ENCODE measurements at regions not wholly inside any gene's neighbourhood (a gene's known extent, or its start where the extent isn't known, plus 50 kb on each side); places are given as distances from the start of the nearest gene placed in this dataset.

- no peaks in the 10 kb centered on the region for H3K36me3 ChIP-seq (replicated peaks in 1 of 2; ENCODE audit: control insufficient read depth in 1 of 2, insufficient read depth in 2 of 2, low read length in 2 of 2)
- H3K9me3 ChIP-seq (replicated peaks in 1 of 2; ENCODE audit: control insufficient read depth in 1 of 2, insufficient read depth in 1 of 2, low read length in 2 of 2) = peaks cover 3 to 5% of the 10 kb centered on the region in 2 donors
- H3K4me2 ChIP-seq (replicated peaks; ENCODE audit: extremely low read depth, low read length, poor library complexity, severe bottlenecking) = no peak overlapping the region
- no peaks in the 10 kb centered on the region for H3K79me2 ChIP-seq (ENCODE audit: insufficient read depth, low read length)
- no peaks in the 10 kb centered on the region for H4K20me1 ChIP-seq (ENCODE audit: insufficient read depth, low read length)
- no peaks in the 10 kb centered on the region for H3K27me3 ChIP-seq (ENCODE audit: control insufficient read depth in 2 of 2, insufficient read depth in 2 of 2, low read length in 2 of 2)
- 100% methylated on average over 1 of the region's 3 CpGs for WGBS (ENCODE audit: insufficient coverage)
- intact Hi-C loops (cut with micrococcal nuclease) = no loop called here
- no peak overlapping the region for H3K4me3 ChIP-seq (replicated peaks in 1 of 3; ENCODE audit: low read depth in 2 of 3, low read length in 3 of 3)
- H3K4me1 ChIP-seq (ENCODE audit: control insufficient read depth in 1 of 2, insufficient read depth in 2 of 2, low read length in 2 of 2) = no peaks in the 10 kb centered on the region
- Mint-ChIP-seq H3K36me3 (no peaks in the 10 kb centered on the region), H3K9me3 (peaks cover 2 to 11% (median 8%) of the 10 kb centered on the region in 7 donors), H3K27ac (no peak overlapping the region), H3K4me1 (no peaks in the 10 kb centered on the region), H3K4me3 (no peak overlapping the region), H3K27me3 (ENCODE audit: low read depth in 3 of 3) (no peaks in the 10 kb centered on the region)
- no peak overlapping the region for H3K27ac ChIP-seq (ENCODE audit: low read depth in 1 of 2, low read length in 2 of 2)
- H3K9ac ChIP-seq (ENCODE audit: insufficient read depth, low read length, poor library complexity, severe bottlenecking) = no peak overlapping the region
- no peak for TF ChIP-seq CTCF (IDR thresholded peaks at IDR 0.05)
- no peak overlapping the region for H2AFZ ChIP-seq (ENCODE audit: insufficient read depth, low read depth, low read length, poor library complexity, severe bottlenecking)
- no peak for DNase-seq
Observed at GRCh38 chr12:59861635-59862034, 265.8 kb downstream of the SLC16A7 start.

DNA sequence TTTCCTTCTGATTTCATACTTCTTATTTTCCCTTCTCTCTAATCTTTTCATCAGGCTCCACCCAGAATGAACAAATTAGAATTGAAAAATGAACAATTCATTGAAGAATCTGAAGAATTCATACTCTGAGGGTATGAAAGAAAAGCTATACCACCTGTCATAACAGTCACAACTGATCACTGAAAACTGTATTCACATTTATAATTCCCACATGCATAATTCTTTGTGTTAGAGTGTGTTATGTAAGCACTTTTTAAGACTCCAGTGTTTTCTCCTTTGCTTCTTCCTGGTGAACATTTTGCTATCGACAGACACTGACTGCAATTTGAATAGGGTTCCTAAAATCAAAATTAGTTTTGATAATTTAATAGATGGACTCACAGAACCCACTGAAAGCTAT, 271.2 kb downstream of the SLC16A7 start:
- no peaks in the 10 kb centered on the region for H3K27me3 Mint-ChIP-seq (ENCODE audit: low read depth in 3 of 3)
- intact Hi-C loops (cut with micrococcal nuclease) = no loop called here

More for the DNA sequence above, 271.2 kb downstream of the SLC16A7 start:
- no peak overlapping the region for H3K27ac Mint-ChIP-seq
- no CpG with 5 or more reads among the region's 1 CpG for WGBS (ENCODE audit: insufficient coverage)
- DNase-seq = no peak
- Histone ChIP-seq H3K9me3 (replicated peaks in 1 of 2; ENCODE audit: control insufficient read depth in 1 of 2, insufficient read depth in 1 of 2, low read length in 2 of 2) (peaks cover 10 to 12% of the 10 kb centered on the region in 2 donors), H3K4me3 (replicated peaks in 1 of 3; ENCODE audit: low read depth in 2 of 3, low read length in 3 of 3) (no peak overlapping the region), H3K36me3 (replicated peaks in 1 of 2; ENCODE audit: control insufficient read depth in 1 of 2, insufficient read depth in 2 of 2, low read length in 2 of 2) (no peaks in the 10 kb centered on the region), H3K4me1 (ENCODE audit: control insufficient read depth in 1 of 2, insufficient read depth in 2 of 2, low read length in 2 of 2) (no peaks in the 10 kb centered on the region), H3K79me2 (ENCODE audit: insufficient read depth, low read length) (no peaks in the 10 kb centered on the region), H3K4me2 (replicated peaks; ENCODE audit: extremely low read depth, low read length, poor library complexity, severe bottlenecking) (no peak overlapping the region), H3K27me3 (ENCODE audit: control insufficient read depth in 2 of 2, insufficient read depth in 2 of 2, low read length in 2 of 2) (no peaks in the 10 kb centered on the region), H3K9ac (ENCODE audit: insufficient read depth, low read length, poor library complexity, severe bottlenecking) (no peak overlapping the region), H4K20me1 (ENCODE audit: insufficient read depth, low read length) (no peaks in the 10 kb centered on the region), H3K27ac (ENCODE audit: low read depth in 1 of 2, low read length in 2 of 2) (no peak overlapping the region), H2AFZ (ENCODE audit: insufficient read depth, low read depth, low read length, poor library complexity, severe bottlenecking) (no peak overlapping the region)
- H3K4me1 Mint-ChIP-seq = peaks cover 6% of the 10 kb centered on the region
- no peak overlapping the region for H3K4me3 Mint-ChIP-seq
- peaks cover 3 to 14% (median 10%) of the 10 kb centered on the region in 7 donors for H3K9me3 Mint-ChIP-seq
- no peak for TF ChIP-seq CTCF (IDR thresholded peaks at IDR 0.05)
- H3K36me3 Mint-ChIP-seq = no peaks in the 10 kb centered on the region

Data from CD14-positive monocyte (primary cell).